OCI-M2 (cell line): ENCODE measurements at regions not wholly inside any gene's neighbourhood (a gene's known extent, or its start where the extent isn't known, plus 50 kb on each side); places are given as distances from the start of the nearest gene placed in this dataset.
"Not testable (repeated sequence)": the region's sequence is repeated elsewhere in the genome, so short reads cannot be mapped to it uniquely, and the experiment has no call there.

Experiments used
- DNase-seq: peaks from one replicate; lab custom pipeline; 2025; ENCODE audit not compliant: unreplicated experiment; lab: John Stamatoyannopoulos, UW

DNA sequence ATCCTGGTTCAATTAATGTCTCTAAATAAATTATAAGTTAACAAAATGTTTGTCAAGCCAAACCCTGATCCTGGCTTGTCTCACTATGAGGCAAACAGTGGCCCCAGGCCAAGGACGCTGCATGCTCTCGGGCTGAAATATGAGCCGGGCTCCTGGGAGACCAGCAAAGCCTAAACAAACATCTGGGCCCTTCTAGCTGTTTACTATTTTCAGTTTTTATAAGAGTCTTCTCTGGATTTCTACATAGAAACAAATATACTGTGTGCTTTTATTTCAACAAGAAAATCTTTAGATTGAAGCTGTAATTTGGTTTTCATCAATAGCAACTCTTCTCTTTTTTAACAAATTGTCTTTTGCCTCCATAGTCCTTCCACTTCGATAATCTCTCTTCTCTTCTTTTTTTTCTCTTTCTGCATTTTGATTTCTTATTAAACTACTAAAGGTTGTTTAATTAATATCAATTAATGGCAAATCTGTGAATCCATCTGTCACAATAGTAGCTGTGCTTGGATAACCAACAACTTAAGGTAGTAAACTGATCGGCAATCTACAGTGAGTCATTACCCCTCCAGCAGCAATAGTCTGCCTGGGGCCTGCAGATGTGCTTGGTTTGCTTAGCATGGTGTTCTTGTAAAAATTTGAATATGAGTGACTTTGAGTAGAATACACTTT, 83.3 kb upstream of the DNAJC1 start:
- no peak for DNase-seq

DNA sequence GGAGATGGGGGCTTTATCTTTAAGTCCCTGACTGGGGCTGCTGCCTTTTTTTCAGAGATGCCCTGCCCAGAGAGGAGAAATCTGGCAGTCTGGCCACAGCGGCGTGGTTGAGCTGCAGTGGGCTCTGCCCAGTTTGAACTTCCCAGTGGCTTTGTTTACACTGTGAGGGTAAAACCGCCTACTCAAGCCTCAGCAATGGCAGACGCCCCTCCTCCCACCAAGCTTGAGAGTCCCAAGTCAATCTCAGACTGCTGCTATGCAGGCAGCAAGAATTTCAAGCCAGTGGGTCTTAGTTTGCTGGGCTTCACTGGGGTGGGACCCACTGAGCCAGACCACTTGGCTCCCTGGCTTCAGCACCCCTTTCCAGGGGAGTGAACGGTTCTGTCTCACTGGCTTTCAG, 76.4 kb upstream of the DNAJC1 start:
- DNase-seq, result not testable (repeated sequence)

DNA sequence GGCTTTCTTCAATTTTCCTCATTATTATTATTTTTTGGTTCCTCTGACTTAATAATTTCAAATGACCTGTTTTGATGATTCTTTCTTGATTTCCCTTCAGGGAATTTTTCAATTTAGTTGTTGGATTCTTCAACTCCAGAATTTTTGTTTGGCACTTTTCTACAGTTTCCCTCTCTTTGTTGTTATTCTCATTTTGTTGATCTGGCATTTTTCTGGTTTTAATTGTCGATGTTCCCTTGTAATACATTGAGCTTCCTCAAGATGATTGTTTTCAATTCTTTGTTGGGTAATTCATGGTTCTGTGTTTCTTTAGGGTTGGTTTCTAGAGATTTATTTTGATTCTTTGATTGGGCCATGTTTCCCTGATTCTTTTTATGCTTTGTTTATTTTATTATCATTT, 67.8 kb upstream of the DNAJC1 start:
- DNase-seq, result no peak

DNA sequence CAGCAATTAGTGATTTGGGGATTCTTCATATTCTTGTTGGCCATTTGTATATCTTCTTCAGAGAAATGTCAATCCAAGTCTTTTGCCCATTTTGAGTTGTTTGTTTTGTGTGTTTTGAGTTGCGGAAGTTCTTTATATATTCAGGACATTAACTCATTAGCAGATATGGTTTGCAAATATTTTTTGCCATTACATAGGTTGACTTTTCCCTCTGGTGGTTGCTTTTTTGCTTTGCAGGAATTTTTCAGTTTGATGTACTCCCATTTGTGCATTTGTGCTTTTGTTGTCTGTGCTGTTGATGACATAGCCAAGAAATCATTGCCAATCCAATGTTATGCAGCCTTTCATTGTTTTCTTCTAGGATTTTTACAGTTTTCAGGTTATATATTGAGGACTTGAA, 63.6 kb upstream of the DNAJC1 start:
- no peak for DNase-seq

DNA sequence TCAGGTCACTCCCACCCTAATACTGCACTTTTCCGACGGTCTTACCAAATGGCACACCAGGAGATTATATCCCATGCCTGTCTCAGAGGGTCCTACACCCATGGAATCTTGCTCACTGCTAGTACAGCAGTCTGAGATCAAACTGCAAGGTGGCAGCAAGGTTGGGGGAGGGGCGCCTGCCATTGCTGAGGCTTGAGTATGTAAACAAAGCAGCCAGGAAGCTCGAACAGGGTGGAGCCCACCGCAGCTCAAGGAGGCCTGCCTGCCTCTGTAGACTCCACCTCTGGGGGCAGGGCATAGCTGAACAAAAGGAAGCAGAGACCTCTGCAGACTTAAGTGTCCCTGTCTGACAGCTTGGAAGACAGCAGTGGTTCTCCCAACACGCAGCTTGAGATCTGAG, 57.5 kb upstream of the DNAJC1 start:
- DNase-seq, result not testable (repeated sequence)

DNA sequence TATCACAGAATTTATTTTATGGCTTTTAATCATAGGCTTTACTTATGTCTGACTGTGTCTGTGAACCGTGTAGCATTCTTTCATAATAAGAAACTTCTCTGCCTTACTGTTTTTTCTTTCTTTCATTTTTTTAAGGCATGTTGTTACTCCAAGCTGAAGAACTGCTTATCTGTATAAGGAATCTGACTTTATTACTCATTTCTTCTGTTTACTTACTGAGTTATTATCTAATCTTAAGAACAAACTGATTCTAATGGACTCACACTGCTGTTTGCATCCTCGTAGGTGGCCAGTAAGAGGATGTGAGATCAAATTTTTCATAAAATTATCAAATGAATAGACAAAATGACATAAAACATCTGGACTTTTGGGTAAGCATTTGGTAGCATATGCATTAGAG, 54.7 kb upstream of the DNAJC1 start:
- no peak for DNase-seq

DNA sequence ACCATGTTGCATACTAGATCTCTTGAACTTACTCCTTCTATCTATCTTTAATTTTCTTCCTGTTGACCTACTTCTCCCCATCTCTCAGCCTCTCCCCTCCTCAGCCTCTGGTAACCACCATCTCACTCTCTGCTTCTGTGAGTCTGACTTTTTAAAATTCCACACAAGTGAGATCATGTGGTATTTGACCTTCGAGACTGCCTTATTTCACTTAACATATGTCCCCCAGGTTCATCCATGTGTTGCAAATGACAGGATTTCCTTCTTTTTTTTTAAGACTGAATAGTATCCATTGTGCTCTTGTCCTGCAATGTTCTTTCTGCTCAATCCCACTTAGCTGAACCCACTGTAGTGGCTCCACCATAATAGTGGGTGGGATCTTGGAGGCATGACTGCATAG, 51.4 kb upstream of the DNAJC1 start:
- no peak for DNase-seq
